GM19043 (cell line): ENCODE measurements at regions not wholly inside any gene's neighbourhood (a gene's known extent, or its start where the extent isn't known, plus 50 kb on each side); places are given as distances from the start of the nearest gene placed in this dataset.
A peak's percentile ranks its signal among the peaks of the same experiment; 100 is the strongest.

ENCODE experiments used
- ATAC-seq: cut with Tn5 transposase; IDR thresholded peaks from one replicate; pipeline ENCODE4 v1.9.1; 2021; ENCODE audit warnings: low read depth; ENCODE audit not compliant: unreplicated experiment

DNA sequence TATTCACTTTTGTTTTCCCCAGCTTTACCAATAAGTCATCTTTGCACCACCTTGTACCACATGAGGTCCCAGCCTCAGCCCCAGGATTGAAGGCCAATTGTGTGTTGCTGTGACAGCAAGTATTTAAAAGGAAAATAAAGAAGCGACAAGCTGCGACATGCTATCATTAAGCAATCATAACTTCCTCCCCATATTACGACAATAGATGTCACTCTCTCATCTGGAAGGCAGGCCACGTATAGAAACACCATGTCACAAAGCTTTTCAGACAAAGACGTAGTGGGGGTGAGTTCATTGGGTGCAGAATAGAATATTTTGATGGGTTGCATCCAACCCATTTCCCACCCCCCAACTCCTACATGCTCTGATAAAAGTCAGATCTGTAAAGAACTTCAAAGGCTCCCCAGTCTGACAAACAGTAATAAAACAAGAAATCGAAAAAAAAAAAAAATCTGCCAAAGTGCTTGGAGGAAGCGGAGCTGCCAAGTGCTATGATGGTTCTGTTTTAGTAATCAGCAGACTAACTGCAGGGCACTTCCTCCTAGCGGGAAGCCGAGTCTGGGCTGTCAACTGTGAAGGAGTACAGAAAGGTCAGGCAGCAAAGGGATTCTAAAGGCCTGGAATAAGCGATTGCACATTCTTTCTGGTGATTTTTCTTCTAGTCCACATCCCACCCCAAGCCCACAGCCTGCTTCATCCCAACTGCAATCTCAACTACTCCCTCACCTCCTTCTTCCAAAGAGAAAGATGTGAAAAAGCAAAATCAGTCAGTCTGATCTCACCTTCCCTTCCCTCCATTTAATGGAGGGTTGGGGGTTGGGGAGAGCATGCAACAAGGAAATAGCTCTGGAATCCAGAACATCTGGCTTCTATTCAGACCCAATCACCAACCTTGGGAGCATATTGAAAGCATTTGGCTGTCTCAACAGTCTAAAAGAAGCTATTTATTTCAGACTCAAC lies 131.4 kb upstream of the UBASH3B start:
- ATAC-seq: no peak

DNA sequence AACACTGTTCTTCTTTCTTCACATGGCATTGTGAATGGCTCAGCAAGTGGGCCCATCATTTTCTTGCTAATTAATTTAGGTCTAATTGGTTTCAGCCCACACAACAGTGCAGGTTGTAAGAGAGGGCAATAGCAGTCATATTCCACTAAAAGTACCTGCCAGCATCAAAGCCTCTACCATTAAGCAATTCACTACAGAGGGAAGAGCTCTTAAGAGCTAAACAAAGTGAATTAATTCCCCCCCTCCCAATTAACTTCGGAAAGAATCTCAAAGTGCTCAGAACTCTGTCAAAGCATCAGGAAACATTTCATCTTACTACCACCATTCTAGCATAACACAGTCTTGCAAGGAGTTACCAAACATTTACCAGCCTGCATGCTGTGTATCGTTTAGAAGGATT lies 133.9 kb upstream of the UBASH3B start:
- no peak for ATAC-seq

DNA sequence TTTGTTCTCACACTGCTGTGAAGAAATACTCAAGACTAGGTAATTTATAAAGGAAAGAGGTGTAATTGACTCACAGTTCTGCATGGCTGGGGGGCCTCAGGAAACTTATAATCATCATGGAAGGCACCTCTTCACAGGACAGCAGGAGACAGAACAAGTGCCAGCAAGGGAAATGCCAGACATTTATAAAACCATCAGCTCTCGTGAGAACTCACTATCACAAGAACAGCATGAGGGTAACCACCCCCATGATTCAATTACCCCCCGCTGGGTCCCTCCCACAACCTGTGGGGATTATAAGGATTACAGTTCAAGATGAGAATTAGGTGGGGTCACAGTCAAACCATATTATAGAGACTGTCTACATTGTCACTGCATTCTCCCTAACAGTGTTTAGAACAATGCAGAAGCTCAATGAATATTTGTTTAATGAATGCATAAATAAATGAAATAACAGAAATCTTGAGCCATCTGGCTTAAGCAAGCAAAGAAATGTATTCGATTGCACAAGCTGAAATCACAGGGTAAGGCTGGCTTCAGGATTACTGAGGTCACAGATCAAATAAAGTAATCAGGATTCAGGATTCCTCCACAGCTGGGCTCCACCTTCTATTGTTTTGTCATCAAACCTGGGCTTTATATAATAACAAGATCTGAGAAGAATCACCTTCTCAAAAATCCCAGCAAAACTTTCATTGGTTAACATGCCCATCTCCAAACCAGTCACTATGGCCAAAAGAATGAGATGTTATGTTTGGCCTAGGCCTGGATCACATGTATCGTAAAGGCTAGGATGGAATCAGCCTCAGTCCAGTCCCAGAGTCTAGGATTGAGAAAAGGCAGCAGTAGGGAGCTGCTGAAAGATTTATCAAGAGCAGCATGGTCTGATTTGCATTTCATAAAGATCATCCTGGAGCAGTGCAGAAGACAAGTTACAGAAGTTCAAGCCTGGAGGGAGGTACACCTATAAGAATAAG lies 137.8 kb upstream of the UBASH3B start:
- ATAC-seq: no peak

- no peak for ATAC-seq
Observed at GRCh38 chr11:122516686-122517085, 138.8 kb upstream of the UBASH3B start.

- no peak for ATAC-seq
Observed at GRCh38 chr11:122513997-122514396, 141.5 kb upstream of the UBASH3B start.

- no peak for ATAC-seq
Observed at GRCh38 chr11:122513328-122513727, 142.2 kb upstream of the UBASH3B start.

- no peak for ATAC-seq
Observed at GRCh38 chr11:122512688-122513087, 142.8 kb upstream of the UBASH3B start.

DNA sequence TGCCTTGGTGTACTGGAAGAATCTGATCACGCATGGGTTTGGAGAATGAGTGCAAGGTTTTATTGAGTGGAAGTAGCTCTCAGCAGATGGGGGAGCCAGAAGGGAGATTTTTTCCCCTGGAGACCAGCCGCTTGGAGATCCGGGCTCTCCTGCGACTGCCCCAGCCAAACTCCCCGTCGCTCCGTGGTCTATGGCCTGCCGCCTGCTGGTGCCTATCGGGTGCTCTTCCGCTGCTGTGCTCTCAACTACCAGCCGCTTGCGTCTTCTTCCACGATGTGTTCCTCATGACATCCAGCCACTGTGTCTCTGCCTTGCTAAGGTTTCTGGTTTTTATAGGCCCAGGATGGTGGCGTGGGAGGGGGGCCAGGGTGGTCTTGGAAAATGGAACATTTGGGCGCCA lies 145.6 kb upstream of the UBASH3B start:
- no peak for ATAC-seq

GRCh38 chr11:122509091-122509490 lies 146.4 kb upstream of the UBASH3B start:
- no peak for ATAC-seq

GRCh38 chr11:122505304-122506006 lies 150.1 kb upstream of the UBASH3B start:
- ATAC-seq: peak; percentile 49

DNA sequence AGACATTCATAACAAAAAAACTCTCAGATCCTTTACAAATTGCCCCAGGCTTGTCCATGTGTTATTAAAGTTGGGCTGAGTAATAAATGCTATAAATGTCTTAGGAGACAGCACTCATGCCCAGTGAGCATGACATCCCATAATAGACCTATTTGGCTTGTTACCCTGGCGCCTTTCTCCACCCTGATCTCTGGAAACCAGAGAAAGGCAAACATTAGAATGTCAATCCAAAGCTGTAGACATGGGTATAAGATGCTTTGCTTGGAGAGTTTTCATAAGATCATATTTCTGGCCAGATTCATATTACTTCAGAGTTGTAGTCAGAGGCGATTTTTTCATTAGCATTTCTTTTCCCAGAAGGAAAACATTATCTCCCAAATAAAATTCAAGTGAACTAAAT lies 161.3 kb upstream of the UBASH3B start:
- no peak for ATAC-seq

DNA sequence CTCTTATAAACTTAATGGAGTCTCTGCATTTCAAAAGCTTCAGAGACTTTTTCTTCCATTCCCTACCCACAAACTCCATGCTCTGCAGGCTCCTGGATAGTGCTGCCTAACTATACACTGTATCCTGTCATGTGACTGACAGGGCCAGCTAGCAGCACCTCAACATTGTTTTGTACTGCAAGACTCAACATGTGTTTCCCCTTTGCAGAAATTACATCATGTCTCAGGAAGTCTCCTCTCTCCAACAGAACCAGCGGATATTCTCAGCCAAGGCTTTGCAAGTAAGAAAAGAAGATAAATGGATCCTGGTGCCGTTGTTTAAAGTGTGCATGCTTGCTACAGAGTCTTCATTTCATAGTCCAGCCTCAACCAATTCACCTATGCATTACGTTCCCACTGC lies 164.0 kb upstream of the UBASH3B start:
- ATAC-seq: no peak

GRCh38 chr11:122488892-122489706 lies 166.4 kb upstream of the UBASH3B start:
- no peak for ATAC-seq

- ATAC-seq: no peak
Observed at GRCh38 chr11:122487669-122488068, 167.9 kb upstream of the UBASH3B start.

DNA sequence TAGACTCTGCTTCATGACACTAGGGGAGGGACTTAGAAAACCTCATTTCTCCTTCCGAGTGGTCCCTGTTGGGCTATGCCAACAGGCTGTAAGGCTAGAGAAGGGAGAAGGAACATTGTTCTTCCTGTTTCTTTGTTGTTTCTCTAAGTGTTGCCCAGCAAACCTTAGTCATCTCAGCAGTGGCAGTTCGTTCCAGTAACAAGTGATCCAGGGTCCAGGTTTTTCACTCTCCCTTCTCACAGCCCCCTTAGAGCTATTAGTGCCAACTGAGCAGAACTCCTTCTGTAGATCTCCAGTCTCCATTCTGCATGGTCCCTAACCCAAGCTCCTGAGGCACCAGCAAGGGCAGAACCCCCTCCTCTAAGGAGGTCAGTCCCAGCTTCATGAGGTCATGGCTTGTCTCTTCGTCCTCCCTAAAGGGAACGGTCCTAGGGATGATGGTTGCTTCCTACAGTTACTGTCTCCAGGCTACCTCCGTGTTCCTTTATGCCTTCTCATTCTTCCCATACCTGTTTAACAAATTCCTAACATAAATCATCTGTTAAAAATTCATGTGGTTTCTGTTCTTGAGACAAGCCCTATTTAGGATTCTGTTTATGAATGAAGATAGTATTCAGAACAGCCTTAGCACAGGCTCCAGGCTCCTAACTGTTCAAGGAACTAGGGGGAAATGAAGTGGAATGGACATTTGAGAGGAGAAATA lies 168.6 kb upstream of the UBASH3B start:
- ATAC-seq: no peak

DNA sequence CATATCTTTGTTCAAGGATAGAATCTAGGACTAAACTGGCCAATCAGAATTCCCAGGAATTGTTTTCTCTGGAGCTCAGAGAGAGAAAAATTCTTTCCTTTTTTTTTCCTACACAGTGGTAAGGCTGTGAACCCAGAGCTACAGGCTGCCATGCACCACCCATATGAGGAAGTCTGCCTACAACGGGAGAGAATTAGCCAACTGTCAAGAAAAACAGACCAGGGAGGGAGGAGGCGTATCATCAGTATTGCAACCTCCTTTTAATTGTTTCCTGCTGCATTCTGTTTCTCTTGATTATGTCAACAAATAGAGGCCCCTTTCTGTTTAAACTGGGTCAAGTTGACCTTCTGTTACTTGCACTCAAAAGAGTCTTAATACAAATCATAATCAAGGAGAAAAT lies 176.5 kb upstream of the UBASH3B start:
- no peak for ATAC-seq

GRCh38 chr11:122468965-122469364 lies 186.6 kb upstream of the UBASH3B start:
- no peak for ATAC-seq

DNA sequence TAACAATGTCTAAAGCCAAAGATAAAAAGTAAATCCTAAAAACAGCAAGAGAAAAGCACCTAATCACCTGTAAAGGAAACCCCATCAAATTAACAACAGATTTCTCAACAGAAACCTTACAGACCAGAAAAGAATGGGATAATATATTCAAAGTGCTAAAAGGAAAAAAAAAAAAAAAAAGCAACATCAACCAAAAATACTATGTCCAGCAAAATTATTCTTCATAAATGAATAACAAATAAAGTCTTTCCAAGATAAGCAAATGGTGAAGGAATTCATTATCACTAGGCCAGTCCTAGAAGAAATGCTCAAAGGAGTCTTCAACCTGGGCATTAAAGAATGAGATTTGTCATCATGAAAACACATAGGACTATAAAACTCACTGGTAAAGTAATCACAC lies 192.0 kb upstream of the UBASH3B start:
- no peak for ATAC-seq

DNA sequence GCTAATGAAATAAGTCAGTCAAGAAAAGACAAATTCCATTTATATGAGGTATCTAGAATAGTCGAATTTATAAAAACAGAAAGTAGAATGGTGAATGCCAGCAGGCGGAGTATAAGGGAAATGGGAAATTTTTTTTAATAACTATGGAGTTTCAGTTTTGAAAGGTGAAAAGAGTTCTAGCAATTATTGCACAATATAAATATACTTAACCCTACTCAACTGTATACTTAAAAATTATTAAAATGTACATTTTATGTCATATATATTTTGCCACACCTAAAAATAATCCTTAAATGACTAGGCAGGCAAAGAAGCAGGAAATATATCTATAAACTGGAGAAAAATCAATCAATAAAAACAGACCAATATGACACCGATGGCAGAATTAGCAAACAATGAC lies 196.5 kb upstream of the UBASH3B start:
- no peak for ATAC-seq
